Muscle of leg (tissue), 3 donors: ENCODE measurements at regions not wholly inside any gene's neighbourhood (a gene's known extent, or its start where the extent isn't known, plus 50 kb on each side); places are given as distances from the start of the nearest gene placed in this dataset.
A peak's percentile ranks its signal among the peaks of the same experiment; 100 is the strongest.

Experiments
- DNase-seq: peaks from one replicate; pipeline ENCODE4 v3.0.0; 2013
- H3K27ac ChIP-seq: one replicate; pipeline ENCODE4 v1.5.1; 2013; ENCODE audit warnings: mild to moderate bottlenecking, low read length, control low read depth
- H3K27me3 ChIP-seq: one replicate; pipeline ENCODE4 v1.6.1; 2013; ENCODE audit warnings: low read length; ENCODE audit not compliant: control insufficient read depth, insufficient read depth
- H3K36me3 ChIP-seq: one replicate; pipeline ENCODE4 v1.6.1; 2013; ENCODE audit warnings: low read length; ENCODE audit not compliant: control insufficient read depth, insufficient read depth
- H3K4me1 ChIP-seq: one replicate; pipeline ENCODE4 v1.6.1; 2013; ENCODE audit warnings: low read length; ENCODE audit not compliant: control insufficient read depth, insufficient read depth
- H3K4me3 ChIP-seq: one replicate; pipeline ENCODE4 v1.5.1; 2013; ENCODE audit warnings: low read length, control low read depth
- H3K9me3 ChIP-seq: replicated peaks from 2 replicates; pipeline ENCODE4 v1.6.1; 2013; ENCODE audit warnings: low read depth, low read length; ENCODE audit not compliant: control insufficient read depth
- WGBS: methylation state at CpG from one replicate; pipeline ENCODE4 v1.1.5; 2013; ENCODE audit warnings: missing lambda C conversion rate; ENCODE audit not compliant: insufficient coverage; 5-methylcytosine and 5-hydroxymethylcytosine counted together

GRCh38 chr4:53730031-53730805 is 138.9 kb upstream of the LNX1 start:
- DNase-seq = peak; percentile 53
- no peaks in the 10 kb centered on the region for H3K27me3 ChIP-seq
- 25% methylated on average over 1 of the region's 5 CpGs for WGBS
- H3K4me3 ChIP-seq = no peak overlapping the region
- H3K9me3 ChIP-seq = no peaks in the 10 kb centered on the region
- no peaks in the 10 kb centered on the region for H3K36me3 ChIP-seq
- H3K27ac ChIP-seq = no peak overlapping the region
- H3K4me1 ChIP-seq = no peaks in the 10 kb centered on the region

- WGBS = no CpG with 5 or more reads among the region's 1 CpG
- no peaks in the 10 kb centered on the region for H3K4me1 ChIP-seq
Observed at GRCh38 chr4:53722110-53722509, 130.8 kb upstream of the LNX1 start.

GRCh38 chr4:53721263-53721662 is 130.0 kb upstream of the LNX1 start:
- H3K4me1 ChIP-seq = no peaks in the 10 kb centered on the region
- H3K4me3 ChIP-seq = no peak overlapping the region
- no peaks in the 10 kb centered on the region for H3K36me3 ChIP-seq
- H3K27me3 ChIP-seq = no peaks in the 10 kb centered on the region
- no peak for DNase-seq
- H3K9me3 ChIP-seq = no peaks in the 10 kb centered on the region
- 80% methylated on average over 1 of the region's 1 CpG for WGBS
- H3K27ac ChIP-seq = no peak overlapping the region

More at GRCh38 chr4:53722110-53722509, 130.8 kb upstream of the LNX1 start:
- no peaks in the 10 kb centered on the region for H3K9me3 ChIP-seq
- no peaks in the 10 kb centered on the region for H3K36me3 ChIP-seq
- H3K27me3 ChIP-seq = no peaks in the 10 kb centered on the region
- H3K4me3 ChIP-seq = no peak overlapping the region
- no peak for DNase-seq
- no peak overlapping the region for H3K27ac ChIP-seq

GRCh38 chr4:53720776-53721175 is 129.5 kb upstream of the LNX1 start:
- Histone ChIP-seq H3K36me3 (no peaks in the 10 kb centered on the region), H3K4me1 (no peaks in the 10 kb centered on the region), H3K4me3 (no peak overlapping the region), H3K9me3 (no peaks in the 10 kb centered on the region), H3K27ac (no peak overlapping the region), H3K27me3 (no peaks in the 10 kb centered on the region)
- WGBS = 50% methylated on average over 3 of the region's 5 CpGs
- DNase-seq = no peak

GRCh38 chr4:53717064-53717549 is 125.8 kb upstream of the LNX1 start:
- no peaks in the 10 kb centered on the region for H3K36me3 ChIP-seq
- no peak overlapping the region for H3K4me3 ChIP-seq
- no peaks in the 10 kb centered on the region for H3K9me3 ChIP-seq
- 83% methylated on average over 4 of the region's 4 CpGs for WGBS
- peaks cover 5% of the 10 kb centered on the region for H3K4me1 ChIP-seq
- DNase-seq = no peak
- H3K27ac ChIP-seq = no peak overlapping the region
- H3K27me3 ChIP-seq = no peaks in the 10 kb centered on the region

- DNase-seq = peak; percentile 28
- Histone ChIP-seq H3K27me3 (no peaks in the 10 kb centered on the region), H3K9me3 (no peaks in the 10 kb centered on the region), H3K4me3 (no peak overlapping the region), H3K27ac (no peak overlapping the region), H3K36me3 (no peaks in the 10 kb centered on the region), H3K4me1 (peaks cover 7% of the 10 kb centered on the region)
- WGBS = no CpG with 5 or more reads among the region's 6 CpGs
Observed at GRCh38 chr4:53716471-53717063, 125.3 kb upstream of the LNX1 start.

- Histone ChIP-seq H3K4me3 (no peak overlapping the region), H3K27me3 (no peaks in the 10 kb centered on the region), H3K4me1 (peaks cover 7% of the 10 kb centered on the region), H3K9me3 (no peaks in the 10 kb centered on the region), H3K27ac (no peak overlapping the region), H3K36me3 (no peaks in the 10 kb centered on the region)
- DNase-seq = no peak
Observed at GRCh38 chr4:53716011-53716410, 124.7 kb upstream of the LNX1 start.

GRCh38 chr4:53714236-53715140 is 123.2 kb upstream of the LNX1 start:
- 52% methylated on average over 2 of the region's 6 CpGs for WGBS
- Histone ChIP-seq H3K27ac (no peak overlapping the region), H3K36me3 (no peaks in the 10 kb centered on the region), H3K27me3 (no peaks in the 10 kb centered on the region), H3K4me1 (peaks cover 7% of the 10 kb centered on the region), H3K4me3 (no peak overlapping the region), H3K9me3 (no peaks in the 10 kb centered on the region)
- no peak for DNase-seq

GRCh38 chr4:53713767-53714166 is 122.5 kb upstream of the LNX1 start:
- Histone ChIP-seq H3K27ac (no peak overlapping the region), H3K27me3 (no peaks in the 10 kb centered on the region), H3K9me3 (no peaks in the 10 kb centered on the region), H3K4me3 (no peak overlapping the region), H3K36me3 (no peaks in the 10 kb centered on the region), H3K4me1 (peaks cover 7% of the 10 kb centered on the region)
- DNase-seq = no peak

GRCh38 chr4:53713296-53713695 is 122.0 kb upstream of the LNX1 start:
- Histone ChIP-seq H3K9me3 (no peaks in the 10 kb centered on the region), H3K27ac (no peak overlapping the region), H3K4me1 (peaks cover 7% of the 10 kb centered on the region), H3K27me3 (no peaks in the 10 kb centered on the region), H3K36me3 (no peaks in the 10 kb centered on the region), H3K4me3 (no peak overlapping the region)
- WGBS = 85% methylated on average over 2 of the region's 3 CpGs
- DNase-seq = no peak
